T47D (cell line): ENCODE measurements at regions not wholly inside any gene's neighbourhood (a gene's known extent, or its start where the extent isn't known, plus 50 kb on each side); places are given as distances from the start of the nearest gene placed in this dataset.
A peak's percentile ranks its signal among the peaks of the same experiment; 100 is the strongest.

Experiments used
- DNase-seq, 2 experiments: peaks; one replicate each; pipeline versions ENCODE4 v3.0.0 to v3.0.0-alpha.2; 2011 to 2012; ENCODE audit warnings: low read depth in 1 of 2, low spot score in 1 of 2
- JUND ChIP-seq: IDR thresholded peaks from 2 replicates; pipeline ENCODE4 v1.6.1; 2012; ENCODE audit warnings: low read depth
- in situ Hi-C: cut with HindIII; loops from 2 replicates; pipeline ENCODE4 v1.10.0; 2016; ENCODE audit warnings: low sequenced_read_pairs, low pct_unique_long_range_greater_than_20kb

- in situ Hi-C loops: no loop called here
- DNase-seq: no peak
- no peak for TF ChIP-seq JUND
Observed at GRCh38 chr4:65954416-65954815, 284.1 kb upstream of the EPHA5 start.

- DNase-seq: no peak
- no peak for TF ChIP-seq JUND
- in situ Hi-C loops: no loop called here
Observed at GRCh38 chr4:65951177-65951576, 280.9 kb upstream of the EPHA5 start.

- no peak for TF ChIP-seq JUND
- peak in 1 of 2 experiments; percentile 87 for DNase-seq
- in situ Hi-C loops: no loop called here
Observed at GRCh38 chr4:65943076-65943475, 272.8 kb upstream of the EPHA5 start.

- no peak for DNase-seq
- no peak for TF ChIP-seq JUND
- in situ Hi-C loops: no loop called here
Observed at GRCh38 chr4:65924843-65925242, 254.6 kb upstream of the EPHA5 start.

GRCh38 chr4:65923616-65924015, 253.3 kb upstream of the EPHA5 start:
- no peak for TF ChIP-seq JUND
- in situ Hi-C loops: no loop called here
- DNase-seq: no peak

GRCh38 chr4:65921180-65921579, 250.9 kb upstream of the EPHA5 start:
- DNase-seq: no peak
- in situ Hi-C loops: no loop called here
- TF ChIP-seq JUND: no peak

- no peak for DNase-seq
- TF ChIP-seq JUND: no peak
- in situ Hi-C loops: no loop called here
Observed at GRCh38 chr4:65918872-65919271, 248.6 kb upstream of the EPHA5 start.

- TF ChIP-seq JUND: no peak
- no peak for DNase-seq
- in situ Hi-C loops: no loop called here
Observed at GRCh38 chr4:65918212-65918611, 247.9 kb upstream of the EPHA5 start.

- no peak for TF ChIP-seq JUND
- in situ Hi-C loops: no loop called here
- DNase-seq: no peak
Observed at GRCh38 chr4:65917486-65917885, 247.2 kb upstream of the EPHA5 start.

GRCh38 chr4:65911720-65912119, 241.4 kb upstream of the EPHA5 start:
- TF ChIP-seq JUND: no peak
- in situ Hi-C loops: no loop called here
- DNase-seq: no peak

- in situ Hi-C loops: no loop called here
- TF ChIP-seq JUND: no peak
- no peak for DNase-seq
Observed at GRCh38 chr4:65893957-65894755, 223.9 kb upstream of the EPHA5 start.

- in situ Hi-C loops: no loop called here
- DNase-seq: no peak
- TF ChIP-seq JUND: no peak
Observed at GRCh38 chr4:65893271-65893670, 223.0 kb upstream of the EPHA5 start.

- TF ChIP-seq JUND: no peak
- peak in 1 of 2 experiments; percentile 59 for DNase-seq
- in situ Hi-C loops: no loop called here
Observed at GRCh38 chr4:65880594-65880993, 210.3 kb upstream of the EPHA5 start.
